Fibroblast of lung (primary cell): ENCODE measurements at regions not wholly inside any gene's neighbourhood (a gene's known extent, or its start where the extent isn't known, plus 50 kb on each side); places are given as distances from the start of the nearest gene placed in this dataset.

Experiments used
- EZH2 ChIP-seq: IDR thresholded peaks from 2 replicates; pipeline ENCODE4 v1.5.1; 2012; ENCODE audit warnings: low read length, control low read depth, mild to moderate bottlenecking; ENCODE audit errors: missing control alignments
- TF ChIP-seq, protein P1 (sequence below), 2 donors: IDR thresholded peaks in 1 of 2; conservative IDR thresholded peaks in 1 of 2; 1 replicate in 1 of 2; 2 replicates in 1 of 2; pipeline ENCODE4 v1.5.1; 2011 to 2012; ENCODE audit warnings: low read length in 2 of 2, control low read depth in 1 of 2, inconsistent platforms in 1 of 2, low read depth in 1 of 2, mild to moderate bottlenecking in 1 of 2

DNA sequence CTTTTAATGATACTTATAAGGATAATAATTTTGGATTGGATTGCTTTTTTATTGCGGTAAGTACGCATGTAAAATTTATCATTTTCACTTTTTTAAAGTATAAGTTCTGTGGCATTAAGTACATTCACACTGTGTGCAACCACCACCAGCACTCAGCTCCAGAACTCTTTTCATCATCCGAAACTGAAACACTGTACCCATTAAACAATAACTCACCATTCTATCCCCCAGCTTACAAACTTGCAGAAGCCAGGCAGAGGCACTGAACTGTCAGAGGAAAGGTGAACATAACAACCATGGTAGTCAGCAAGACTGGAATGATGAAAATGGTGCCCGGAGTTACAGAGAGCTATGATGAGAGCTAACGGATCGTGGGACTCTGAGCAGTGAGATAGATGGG is 465.9 kb downstream of the ADCYAP1 start:
- TF ChIP-seq, protein P1, sequence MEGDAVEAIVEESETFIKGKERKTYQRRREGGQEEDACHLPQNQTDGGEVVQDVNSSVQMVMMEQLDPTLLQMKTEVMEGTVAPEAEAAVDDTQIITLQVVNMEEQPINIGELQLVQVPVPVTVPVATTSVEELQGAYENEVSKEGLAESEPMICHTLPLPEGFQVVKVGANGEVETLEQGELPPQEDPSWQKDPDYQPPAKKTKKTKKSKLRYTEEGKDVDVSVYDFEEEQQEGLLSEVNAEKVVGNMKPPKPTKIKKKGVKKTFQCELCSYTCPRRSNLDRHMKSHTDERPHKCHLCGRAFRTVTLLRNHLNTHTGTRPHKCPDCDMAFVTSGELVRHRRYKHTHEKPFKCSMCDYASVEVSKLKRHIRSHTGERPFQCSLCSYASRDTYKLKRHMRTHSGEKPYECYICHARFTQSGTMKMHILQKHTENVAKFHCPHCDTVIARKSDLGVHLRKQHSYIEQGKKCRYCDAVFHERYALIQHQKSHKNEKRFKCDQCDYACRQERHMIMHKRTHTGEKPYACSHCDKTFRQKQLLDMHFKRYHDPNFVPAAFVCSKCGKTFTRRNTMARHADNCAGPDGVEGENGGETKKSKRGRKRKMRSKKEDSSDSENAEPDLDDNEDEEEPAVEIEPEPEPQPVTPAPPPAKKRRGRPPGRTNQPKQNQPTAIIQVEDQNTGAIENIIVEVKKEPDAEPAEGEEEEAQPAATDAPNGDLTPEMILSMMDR (conservative IDR thresholded peaks at IDR 0.05 in 1 of 2, IDR thresholded peaks at IDR 0.05 in 1 of 2; ENCODE audit: low read depth in 1 of 2, low read length in 2 of 2), result no peak
- TF ChIP-seq EZH2, result no peak
